HuH-7 (cell line): ENCODE measurements at regions not wholly inside any gene's neighbourhood (a gene's known extent, or its start where the extent isn't known, plus 50 kb on each side); places are given as distances from the start of the nearest gene placed in this dataset.
"Not testable (repeated sequence)": the region's sequence is repeated elsewhere in the genome, so short reads cannot be mapped to it uniquely, and the experiment has no call there.

Experiments used
- DNase-seq: peaks from one replicate; pipeline ENCODE4 v3.0.0; 2011; ENCODE audit warnings: low spot score

- no peak for DNase-seq
Measured at GRCh38 chr4:23533859-23534258, 356.0 kb downstream of the PPARGC1A start.

- DNase-seq = no peak
Measured at GRCh38 chr4:23516716-23517115, 373.1 kb downstream of the PPARGC1A start.

GRCh38 chr4:23504083-23504482, 385.8 kb downstream of the PPARGC1A start:
- no peak for DNase-seq

GRCh38 chr4:23500894-23501449, 388.9 kb downstream of the PPARGC1A start:
- no peak for DNase-seq

DNA sequence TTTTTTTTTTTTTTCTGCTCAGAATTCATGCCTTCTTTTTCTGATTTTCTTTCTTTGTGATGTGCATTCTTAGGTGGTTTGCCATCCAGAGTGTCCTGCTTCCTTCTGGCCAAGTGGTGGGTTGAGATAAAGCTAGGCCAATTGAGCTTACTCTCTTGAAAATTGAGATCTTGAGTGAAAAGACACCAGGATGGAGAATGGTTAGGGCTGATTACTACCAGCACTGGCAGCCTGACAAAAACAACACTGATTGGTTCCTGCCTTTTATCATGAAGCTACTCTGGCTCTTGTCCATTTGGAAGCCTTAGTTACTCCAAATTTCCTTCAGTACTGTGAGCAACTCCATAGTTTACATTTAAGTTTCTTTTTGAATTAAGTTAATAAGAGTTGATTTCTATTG, 404.0 kb downstream of the PPARGC1A start:
- no peak for DNase-seq

DNA sequence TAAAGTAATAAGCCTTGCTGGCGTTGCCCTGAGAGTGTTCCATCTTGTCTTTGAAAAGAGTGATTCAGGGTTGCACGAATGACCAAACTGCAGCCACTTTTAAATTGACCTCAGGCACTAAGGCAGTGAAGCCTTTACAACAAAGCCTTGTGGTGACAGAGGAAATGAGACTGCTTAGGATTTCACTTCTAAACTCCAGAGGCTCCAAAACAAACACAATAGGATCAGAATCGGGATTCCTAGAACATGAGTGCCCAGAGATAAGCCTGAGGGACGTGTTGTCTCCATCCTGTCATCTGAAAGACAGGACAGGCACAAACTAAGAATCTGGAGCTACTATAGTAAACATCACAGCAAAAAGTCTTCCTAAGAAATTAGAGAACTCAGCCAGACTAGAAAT, 405.2 kb downstream of the PPARGC1A start:
- no peak for DNase-seq

- DNase-seq = no peak
Measured at GRCh38 chr4:23483320-23483960, 406.4 kb downstream of the PPARGC1A start.

- DNase-seq = no peak
Measured at GRCh38 chr4:23481566-23481965, 408.3 kb downstream of the PPARGC1A start.

DNA sequence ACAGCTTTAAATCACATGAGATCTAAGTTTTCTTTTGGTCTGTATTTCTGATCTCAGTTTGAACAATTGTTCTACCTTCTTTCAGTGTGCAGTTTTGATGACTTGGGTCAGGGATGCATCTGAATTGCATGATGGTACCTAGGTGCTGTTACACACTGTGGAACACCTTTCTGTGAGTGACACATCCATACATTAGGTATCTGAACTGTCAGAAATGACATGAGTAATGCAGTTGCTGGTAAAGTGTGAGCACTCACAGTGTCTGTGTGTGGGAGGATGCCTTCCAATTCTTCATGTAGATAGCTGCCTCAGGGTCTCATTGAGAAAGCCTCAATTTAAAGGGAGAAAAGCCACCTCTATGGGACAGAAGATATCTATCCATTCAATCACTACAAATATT, 411.9 kb downstream of the PPARGC1A start:
- DNase-seq = no peak

DNA sequence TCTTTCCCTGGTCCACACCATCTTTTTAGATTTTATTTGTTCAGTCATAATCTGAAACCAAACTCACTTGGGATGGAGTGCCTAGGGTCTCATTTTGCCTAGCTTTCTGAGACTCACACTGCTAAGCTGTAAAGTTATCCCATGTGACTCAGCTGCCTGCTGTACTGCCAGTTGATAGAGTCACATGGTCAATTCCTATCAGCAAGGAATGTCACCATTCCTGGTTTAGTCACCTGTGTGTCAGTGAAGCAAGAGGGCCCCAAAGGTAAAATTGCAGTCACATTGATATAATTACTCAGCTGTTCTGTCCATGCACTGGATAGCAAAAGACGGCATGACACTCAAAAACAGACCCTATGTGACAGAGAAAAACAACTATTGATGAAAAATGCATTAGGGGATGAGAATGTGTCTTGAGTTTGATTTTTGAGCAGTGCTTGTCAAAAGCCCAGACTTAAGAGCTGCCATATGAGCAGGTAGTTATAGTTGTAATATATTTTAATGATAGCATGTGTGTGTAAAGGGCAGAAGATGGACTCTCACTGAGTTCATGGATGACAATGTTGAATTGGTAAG, 413.2 kb downstream of the PPARGC1A start:
- no peak for DNase-seq

- DNase-seq = no peak
Measured at GRCh38 chr4:23463071-23463470, 426.8 kb downstream of the PPARGC1A start.

DNA sequence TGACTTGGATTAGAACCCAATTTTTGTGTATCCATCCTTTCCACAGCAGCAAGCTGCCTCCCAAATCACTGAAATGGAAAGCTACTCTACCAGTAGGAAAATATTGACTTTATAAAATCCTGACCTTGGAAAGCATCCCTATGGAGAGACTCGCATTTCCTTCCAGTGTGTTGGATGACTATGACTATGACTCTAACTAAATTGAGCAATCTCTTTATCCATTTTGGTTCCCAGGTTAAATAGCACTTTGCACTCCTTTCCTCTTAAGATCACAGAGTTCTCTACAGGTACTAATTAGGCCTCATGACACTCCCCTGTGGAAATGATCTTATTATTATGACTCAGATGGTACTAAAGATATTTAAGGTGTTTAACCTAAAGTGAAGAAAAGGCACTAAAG, 431.8 kb downstream of the PPARGC1A start:
- no peak for DNase-seq

DNA sequence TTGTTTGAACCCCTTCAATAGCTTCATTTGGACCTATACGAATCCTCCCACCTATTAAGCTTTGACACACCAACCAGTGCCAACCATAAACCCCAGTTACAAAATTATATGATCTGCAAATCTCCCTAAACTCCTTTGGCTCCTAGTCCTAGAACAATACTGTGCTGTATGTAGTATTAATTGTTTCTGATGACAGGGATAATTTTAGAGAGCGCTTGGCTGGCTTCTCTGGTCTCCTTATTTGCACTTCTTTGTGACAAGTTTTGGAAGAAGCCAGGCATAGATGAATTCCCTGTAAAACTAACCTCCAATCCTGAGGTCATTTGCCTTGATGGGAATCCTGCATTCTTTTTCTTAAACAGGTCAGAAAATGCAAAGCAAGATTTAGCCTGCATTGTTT, 433.0 kb downstream of the PPARGC1A start:
- no peak for DNase-seq

- peak; percentile 11 for DNase-seq
Measured at GRCh38 chr4:23455456-23456158, 434.2 kb downstream of the PPARGC1A start.

DNA sequence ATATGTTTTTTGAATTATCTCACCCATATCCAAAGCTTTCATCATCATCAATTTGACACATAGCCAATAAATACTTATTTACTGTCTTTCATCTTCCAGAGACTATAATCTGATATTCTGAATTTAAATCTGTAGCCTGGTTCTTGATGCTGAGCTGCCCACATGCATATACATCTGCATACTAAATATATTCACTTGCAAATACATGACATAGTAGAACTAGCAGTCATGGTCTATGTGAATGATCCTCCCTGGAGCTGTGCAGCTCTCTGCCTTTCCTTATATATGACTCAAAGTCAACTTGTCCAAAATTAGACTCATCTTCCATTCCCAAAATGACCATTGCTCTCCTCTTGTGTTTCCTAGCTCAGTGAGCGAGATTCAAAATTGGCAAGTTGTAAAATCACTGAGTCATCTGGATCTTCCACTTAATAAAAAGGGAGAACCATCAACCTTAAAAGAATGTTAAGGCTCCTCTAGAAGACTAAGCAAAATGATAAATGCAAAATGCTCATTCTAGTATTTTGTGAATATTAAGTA, 448.2 kb downstream of the PPARGC1A start:
- no peak for DNase-seq

DNA sequence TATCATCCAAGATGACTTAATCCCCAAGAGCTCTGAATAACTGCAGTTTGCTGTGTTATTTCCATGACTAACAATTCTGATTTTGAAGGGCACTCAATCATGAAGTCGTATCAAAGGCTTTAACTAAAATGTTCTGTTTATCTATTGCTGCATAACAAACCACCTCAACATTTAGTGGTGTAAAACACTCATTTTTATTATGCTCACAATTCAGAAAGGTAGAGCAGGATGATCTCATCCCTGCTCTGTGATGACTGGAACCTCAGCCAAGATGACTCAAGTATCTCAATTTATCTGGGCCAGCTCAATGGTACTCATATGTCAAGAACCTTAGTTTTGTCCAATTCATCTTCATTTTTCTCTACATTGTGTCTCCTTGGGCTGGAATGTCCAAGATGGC, 451.1 kb downstream of the PPARGC1A start:
- DNase-seq = no peak

- DNase-seq = no peak
Measured at GRCh38 chr4:23429497-23429896, 460.4 kb downstream of the PPARGC1A start.

DNA sequence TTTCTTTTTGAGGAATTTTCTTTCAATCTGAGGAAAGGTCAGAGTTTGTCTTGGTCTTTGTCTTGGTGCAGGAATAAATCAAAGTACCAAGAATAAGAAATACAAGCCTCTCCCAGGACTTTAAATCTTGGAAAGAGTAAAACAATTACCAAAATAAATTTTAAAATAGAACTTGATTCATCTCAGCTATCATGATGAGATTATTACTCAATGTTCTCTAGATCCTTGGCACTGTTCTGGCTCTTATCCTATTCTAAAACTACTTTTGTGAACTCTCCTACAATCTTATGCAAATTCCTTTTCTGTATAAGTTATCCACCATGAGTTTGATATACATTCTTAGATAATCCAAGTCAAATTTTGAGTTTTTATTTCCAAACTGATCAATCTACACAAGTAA, 464.3 kb downstream of the PPARGC1A start:
- no peak for DNase-seq

- no peak for DNase-seq
Measured at GRCh38 chr4:23423540-23423939, 466.3 kb downstream of the PPARGC1A start.

- no peak for DNase-seq
Measured at GRCh38 chr4:23422878-23423277, 467.0 kb downstream of the PPARGC1A start.

DNA sequence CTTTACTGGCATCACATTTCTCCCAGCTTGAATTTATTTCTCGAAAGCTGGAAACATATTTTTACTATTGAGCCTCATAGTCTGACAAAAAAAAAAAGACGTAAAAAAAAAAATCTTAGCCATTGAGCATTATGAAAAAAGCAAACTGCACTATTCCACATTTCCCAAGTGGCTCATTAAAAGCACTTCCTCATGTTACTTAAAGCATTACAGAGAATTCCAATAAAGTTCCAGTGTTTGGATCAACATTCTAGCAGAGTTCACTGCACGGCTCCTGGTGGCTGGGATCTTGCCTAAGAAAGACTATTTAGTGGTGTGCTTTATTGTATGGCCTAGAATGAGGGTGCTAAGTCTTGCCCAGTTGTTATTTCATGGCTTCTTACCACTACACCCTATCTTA, 476.2 kb downstream of the PPARGC1A start:
- no peak for DNase-seq

DNA sequence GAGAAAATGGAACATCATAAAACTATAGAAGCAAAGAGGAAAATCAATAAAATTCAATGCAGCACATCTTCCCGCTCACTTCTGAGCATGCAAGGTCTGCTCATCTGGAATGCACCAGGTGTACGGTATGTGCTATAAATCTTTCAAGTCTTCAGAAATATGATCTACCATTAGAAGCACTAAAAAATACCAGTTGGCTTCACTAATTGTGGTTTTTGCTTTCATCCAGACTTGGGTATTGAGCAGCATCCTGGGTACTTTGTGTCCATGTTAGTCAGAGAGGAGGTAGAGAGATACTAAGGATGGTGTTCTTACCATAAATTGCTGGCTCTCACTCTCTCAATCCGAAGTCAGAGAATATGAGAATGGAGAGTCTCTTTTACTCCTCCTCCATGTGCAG, 477.1 kb downstream of the PPARGC1A start:
- DNase-seq = no peak

- DNase-seq = not testable (repeated sequence)
Measured at GRCh38 chr4:23408913-23409312, 480.9 kb downstream of the PPARGC1A start.
